SK-N-SH treated with all-trans-retinoic acid at 6 μM for 48 hours (cell line): ENCODE measurements at regions not wholly inside any gene's neighbourhood (a gene's known extent, or its start where the extent isn't known, plus 50 kb on each side); places are given as distances from the start of the nearest gene placed in this dataset.

Experiments
- ATAC-seq: fragments of 200-7000 bp; cut with Tn5 transposase; 3 replicates; pipeline ENCODE4 v1.9.1; 2020; ENCODE audit warnings: mild to moderate bottlenecking, moderate library complexity
- ARNTL ChIP-seq: fragments of 450-650 bp; formaldehyde crosslinking; IDR thresholded peaks from 2 replicates; pipeline ENCODE4 v1.5.0; 2020; ENCODE audit warnings: low read depth, mild to moderate bottlenecking, moderate library complexity, borderline replicate concordance
- BACH2 ChIP-seq: fragments of 250-450 bp; sonication (Bioruptor Pico); IDR thresholded peaks from 2 replicates; pipeline ENCODE4 v1.9.0; 2021; ENCODE audit warnings: mild to moderate bottlenecking, borderline replicate concordance
- CREB5 ChIP-seq: fragments of 250-450 bp; sonication (Bioruptor Pico); IDR thresholded peaks from 2 replicates; pipeline ENCODE4 v1.5.1; 2020; ENCODE audit warnings: low read depth, mild to moderate bottlenecking, moderate library complexity
- CSDC2 ChIP-seq: fragments of 250-450 bp; sonication (Bioruptor Pico); IDR thresholded peaks from 2 replicates; pipeline ENCODE4 v1.5.0; 2020; ENCODE audit warnings: mild to moderate bottlenecking, moderate library complexity
- CSRNP3 ChIP-seq: fragments of 250-450 bp; sonication (Bioruptor Pico); IDR thresholded peaks from 2 replicates; pipeline ENCODE4 v1.5.1; 2021; ENCODE audit warnings: mild to moderate bottlenecking, moderate library complexity
- GLIS3 ChIP-seq: fragments of 250-450 bp; sonication (Bioruptor Pico); IDR thresholded peaks from 2 replicates; pipeline ENCODE4 v1.5.0; 2020; ENCODE audit warnings: mild to moderate bottlenecking, moderate library complexity
- ISL1 ChIP-seq: fragments of 250-450 bp; sonication (Bioruptor Pico); IDR thresholded peaks from 2 replicates; pipeline ENCODE4 v2.1.2; 2022; ENCODE audit warnings: mild to moderate bottlenecking, moderate library complexity
- OSR1 ChIP-seq: fragments of 250-450 bp; sonication (Bioruptor Pico); IDR thresholded peaks from 2 replicates; pipeline ENCODE4 v1.8.0; 2022; ENCODE audit warnings: moderate library complexity, mild to moderate bottlenecking, inconsistent platforms
- POU6F1 ChIP-seq: fragments of 250-450 bp; sonication (Bioruptor Pico); IDR thresholded peaks from 2 replicates; pipeline ENCODE4 v1.8.0; 2021; ENCODE audit warnings: low read depth, mild to moderate bottlenecking, moderate library complexity, borderline replicate concordance
- PPARA ChIP-seq: fragments of 250-450 bp; sonication (Bioruptor Pico); IDR thresholded peaks from 2 replicates; pipeline ENCODE4 v1.5.0; 2020; ENCODE audit warnings: mild to moderate bottlenecking, borderline replicate concordance
- RARB ChIP-seq: fragments of 250-450 bp; sonication (Bioruptor Pico); IDR thresholded peaks from 2 replicates; pipeline ENCODE4 v1.8.0; 2021; ENCODE audit warnings: mild to moderate bottlenecking, moderate library complexity
- SNAI2 ChIP-seq: fragments of 250-450 bp; sonication (Bioruptor Pico); IDR thresholded peaks from 2 replicates; pipeline ENCODE4 v1.5.0; 2020; ENCODE audit warnings: mild to moderate bottlenecking, moderate library complexity
- TCF4 ChIP-seq: fragments of 250-450 bp; sonication (Bioruptor Pico); IDR thresholded peaks from 2 replicates; pipeline ENCODE4 v1.8.0; 2021; ENCODE audit warnings: mild to moderate bottlenecking, moderate library complexity, borderline replicate concordance
- TOX ChIP-seq: fragments of 250-450 bp; sonication (Bioruptor Pico); IDR thresholded peaks from 2 replicates; pipeline ENCODE4 v1.8.0; 2021; ENCODE audit warnings: mild to moderate bottlenecking, moderate library complexity, borderline replicate concordance
- TSHZ2 ChIP-seq: fragments of 250-450 bp; sonication (Bioruptor Pico); IDR thresholded peaks from 2 replicates; pipeline ENCODE4 v1.5.0; 2020; ENCODE audit warnings: mild to moderate bottlenecking, moderate library complexity
- ZC3H10 ChIP-seq: fragments of 250-450 bp; sonication (Bioruptor Pico); IDR thresholded peaks from 2 replicates; pipeline ENCODE4 v1.5.1; 2021; ENCODE audit warnings: mild to moderate bottlenecking, moderate library complexity
- ZFP3 ChIP-seq: fragments of 250-450 bp; sonication (Bioruptor Pico); IDR thresholded peaks from 2 replicates; pipeline ENCODE4 v1.5.0; 2020; ENCODE audit warnings: mild to moderate bottlenecking, moderate library complexity
- ZFP30 ChIP-seq: fragments of 450-650 bp; formaldehyde crosslinking; IDR thresholded peaks from 2 replicates; pipeline ENCODE4 v1.5.0; 2022; ENCODE audit warnings: mild to moderate bottlenecking, moderate library complexity
- ZNF565 ChIP-seq: fragments of 450-650 bp; formaldehyde crosslinking; conservative IDR thresholded peaks from 2 replicates; pipeline ENCODE4 v1.5.0; 2020; ENCODE audit warnings: low read depth, mild to moderate bottlenecking, moderate library complexity
- ZNF70 ChIP-seq: fragments of 450-650 bp; formaldehyde crosslinking; IDR thresholded peaks from 2 replicates; pipeline ENCODE4 v1.5.0; 2020; ENCODE audit warnings: mild to moderate bottlenecking, moderate library complexity
- ZNF8 ChIP-seq: fragments of 450-650 bp; formaldehyde crosslinking; IDR thresholded peaks from 2 replicates; pipeline ENCODE4 v1.5.0; 2020; ENCODE audit warnings: mild to moderate bottlenecking, moderate library complexity

DNA sequence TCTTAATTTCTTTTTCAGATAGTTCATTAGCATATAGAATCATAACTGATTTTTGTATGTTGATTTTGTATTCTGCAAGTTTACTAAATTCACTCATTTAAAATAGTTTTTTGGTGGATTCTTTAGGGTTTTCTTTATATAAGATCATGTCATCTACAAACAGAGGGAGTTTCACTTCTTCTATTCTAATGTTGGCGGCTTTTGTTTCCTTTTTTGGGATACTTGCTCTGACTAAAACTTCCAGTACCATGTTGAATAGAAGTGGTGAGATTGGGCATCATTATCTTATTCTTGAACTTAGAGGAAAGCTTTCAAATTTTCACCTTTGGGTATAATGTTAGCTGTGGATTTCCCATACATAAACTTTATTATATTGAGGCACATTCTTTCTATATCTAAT lies 296.9 kb downstream of the BCKDHB start:
- no peak for ATAC-seq
- TF ChIP-seq TSHZ2 (CRISPR knock-in tag) = no peak
- TF ChIP-seq TCF4 (CRISPR knock-in tag) = no peak
- TF ChIP-seq ZFP30 (CRISPR knock-in tag) = no peak
- no peak for TF ChIP-seq ZNF70 (CRISPR knock-in tag)
- TF ChIP-seq CSDC2 (CRISPR knock-in tag) = no peak
- no peak for TF ChIP-seq ISL1
- TF ChIP-seq CSRNP3 = no peak
- TF ChIP-seq BACH2 (CRISPR knock-in tag) = no peak
- TF ChIP-seq ZNF8 (CRISPR knock-in tag) = no peak
- no peak for TF ChIP-seq SNAI2 (CRISPR knock-in tag)
- TF ChIP-seq OSR1 (CRISPR knock-in tag) = no peak

DNA sequence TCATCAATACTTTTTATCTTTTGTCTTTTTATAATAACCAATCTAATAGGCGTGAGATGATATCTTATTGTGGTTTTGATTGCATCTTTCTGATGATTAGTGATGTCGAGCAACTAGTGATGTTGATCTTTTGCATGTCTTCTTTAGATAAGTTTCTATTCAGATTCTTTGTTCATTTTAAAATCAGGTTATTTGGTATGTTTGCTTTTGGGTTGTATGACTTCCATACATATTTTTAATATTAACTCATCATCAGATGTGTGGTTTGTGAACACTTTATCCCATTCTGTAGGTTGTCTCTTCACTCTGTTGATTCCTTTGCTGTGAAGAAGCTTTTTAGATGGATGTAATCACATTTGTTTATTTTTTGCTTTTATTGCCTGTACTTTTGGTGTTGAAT lies 295.8 kb downstream of the BCKDHB start:
- TF ChIP-seq CSRNP3 (no peak), ZNF565 (CRISPR knock-in tag) (no peak), CREB5 (no peak), ZC3H10 (CRISPR knock-in tag) (no peak), TCF4 (CRISPR knock-in tag) (no peak), TSHZ2 (CRISPR knock-in tag) (no peak), TOX (CRISPR knock-in tag) (no peak), ISL1 (no peak), ZFP30 (CRISPR knock-in tag) (no peak), RARB (no peak), ZFP3 (CRISPR knock-in tag) (no peak), GLIS3 (CRISPR knock-in tag) (no peak), BACH2 (CRISPR knock-in tag) (no peak), ZNF8 (CRISPR knock-in tag) (no peak), POU6F1 (CRISPR knock-in tag) (no peak), PPARA (no peak), ARNTL (no peak), CSDC2 (CRISPR knock-in tag) (no peak), OSR1 (CRISPR knock-in tag) (no peak)
- ATAC-seq = no peak
